ENCODE measurements at regions not wholly inside any gene's neighbourhood (a gene's known extent, or its start where the extent isn't known, plus 50 kb on each side); places are given as distances from the start of the nearest gene placed in this dataset.

DNA sequence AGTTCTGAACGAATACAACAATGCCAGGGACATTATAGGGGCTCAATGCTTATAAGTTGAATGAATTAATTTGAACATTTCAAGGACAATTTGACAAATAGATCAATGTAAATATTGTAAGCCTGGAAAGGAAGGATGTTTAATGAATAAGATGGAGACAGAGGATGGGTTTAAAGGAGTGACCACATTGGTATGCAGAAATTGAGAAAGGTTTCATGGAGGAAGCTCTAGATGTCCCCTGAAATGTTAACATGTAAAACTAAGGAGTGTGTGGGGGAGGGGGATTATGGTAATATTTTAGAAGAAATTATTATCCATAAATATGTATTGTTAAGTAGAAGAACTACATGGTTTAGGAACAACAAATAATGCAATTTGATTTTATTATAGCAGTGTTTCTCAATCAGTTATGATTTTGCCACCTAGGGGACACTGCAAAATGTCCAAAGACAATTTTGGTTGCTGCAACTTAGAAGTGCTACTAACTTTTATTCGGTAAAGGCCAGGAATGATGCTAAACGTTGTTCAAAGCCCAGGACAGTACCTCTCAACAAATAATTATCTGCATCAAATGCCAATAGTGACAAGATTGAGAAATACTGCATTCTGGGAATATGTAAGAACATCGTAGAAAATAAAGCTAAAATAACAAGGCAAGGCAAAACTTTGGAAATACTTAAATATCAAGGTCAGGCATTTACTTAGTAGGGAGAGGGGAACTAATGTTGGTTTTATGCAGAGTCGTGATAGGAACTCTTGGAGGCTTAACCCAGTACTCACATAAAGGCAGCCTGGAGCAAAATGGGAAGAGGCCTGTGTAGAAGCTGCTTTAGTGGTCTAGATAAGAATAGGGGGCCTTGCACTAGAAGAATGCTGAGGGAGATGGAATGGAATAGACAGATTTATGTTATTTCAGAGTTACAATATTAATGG is 686.9 kb upstream of the CITED2 start:
- DNase-seq (ENCODE audit: low read depth in 2 of 2, low spot score in 1 of 2) = no peak

DNA sequence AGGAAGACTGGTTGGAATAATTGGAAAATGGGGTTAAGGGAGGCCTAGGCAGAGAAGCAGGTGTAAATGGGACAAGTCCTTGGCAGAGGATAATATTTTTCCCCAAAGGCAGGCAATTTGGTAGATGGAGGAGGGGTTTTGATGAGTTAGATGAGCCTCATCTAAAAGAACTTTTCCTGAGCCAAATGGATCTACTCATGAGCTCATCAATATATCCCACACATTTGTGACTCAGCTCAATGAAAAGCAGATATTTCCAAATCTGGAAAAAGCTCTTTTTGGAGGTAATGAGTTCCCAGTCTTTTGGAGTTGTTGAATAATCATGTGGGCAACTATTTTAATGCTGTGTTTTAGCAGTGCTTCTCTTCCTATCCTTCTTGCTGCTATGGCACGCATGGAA is 685.5 kb upstream of the CITED2 start:
- no peak for DNase-seq (ENCODE audit: low read depth in 2 of 2, low spot score in 1 of 2)

DNA sequence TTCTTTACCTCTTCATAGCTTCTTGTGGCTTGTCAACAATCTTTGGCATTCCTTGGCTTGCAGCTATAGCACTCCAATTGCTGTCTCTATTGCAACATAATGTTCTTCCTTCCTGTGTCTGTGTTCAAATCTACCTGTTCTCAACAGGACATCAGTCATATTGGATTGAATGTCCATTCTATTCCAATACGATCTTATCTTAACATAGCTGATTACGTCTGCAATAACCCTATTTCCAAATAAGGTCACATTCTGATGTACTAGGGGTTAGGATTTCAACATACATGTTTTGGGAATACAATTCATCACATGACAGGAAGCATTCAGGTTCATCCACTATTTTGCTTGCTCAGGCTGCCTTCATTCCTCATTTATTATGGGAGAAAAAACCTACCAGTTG is 684.4 kb upstream of the CITED2 start:
- no peak for DNase-seq (ENCODE audit: low read depth in 2 of 2, low spot score in 1 of 2)

DNA sequence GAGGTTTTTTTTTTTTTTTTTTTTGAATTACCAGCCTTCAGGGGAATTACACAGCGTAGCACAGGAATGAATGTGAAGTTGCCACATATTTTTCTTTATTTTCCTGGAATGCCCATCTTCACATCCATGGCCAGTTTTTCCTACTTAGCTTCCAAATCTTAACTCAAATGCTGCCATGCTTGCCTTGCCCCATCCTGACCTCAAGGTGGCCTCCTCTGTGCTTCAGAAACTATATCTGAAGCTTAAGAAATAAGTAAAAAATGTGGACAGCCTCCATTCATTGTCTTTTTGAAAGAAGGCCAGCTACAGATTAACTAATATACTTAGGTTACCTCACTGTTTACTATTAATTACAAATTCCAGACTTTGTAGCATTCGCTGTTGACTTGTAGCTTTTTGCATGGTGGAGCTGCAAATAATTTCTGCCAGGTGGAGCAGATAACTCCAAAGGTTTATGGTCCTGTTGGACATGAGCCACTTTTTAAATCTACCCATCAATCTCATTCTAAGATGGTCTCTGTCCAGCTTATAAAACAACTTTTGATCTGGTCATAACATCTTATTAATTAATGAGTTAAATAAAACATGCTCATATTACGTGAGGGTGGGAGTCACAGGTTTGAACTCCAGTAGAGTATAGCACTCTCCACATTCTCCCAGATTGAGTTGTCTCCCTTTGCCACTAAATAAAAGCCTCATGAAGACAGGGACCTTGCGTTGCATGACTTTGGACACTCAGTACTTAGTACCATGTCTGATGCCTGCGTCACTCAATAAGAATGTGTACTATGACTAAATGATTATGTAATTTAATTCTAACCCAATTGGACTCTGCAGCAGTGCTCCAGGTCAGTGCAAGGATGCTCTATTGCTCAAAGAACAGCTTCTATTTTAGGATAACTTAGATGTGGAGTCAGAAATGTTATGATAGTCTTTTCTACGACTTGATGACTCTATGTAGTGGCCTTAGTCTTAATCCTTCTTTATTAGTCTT is 678.6 kb upstream of the CITED2 start:
- DNase-seq (ENCODE audit: low read depth in 2 of 2, low spot score in 1 of 2) = no peak

DNA sequence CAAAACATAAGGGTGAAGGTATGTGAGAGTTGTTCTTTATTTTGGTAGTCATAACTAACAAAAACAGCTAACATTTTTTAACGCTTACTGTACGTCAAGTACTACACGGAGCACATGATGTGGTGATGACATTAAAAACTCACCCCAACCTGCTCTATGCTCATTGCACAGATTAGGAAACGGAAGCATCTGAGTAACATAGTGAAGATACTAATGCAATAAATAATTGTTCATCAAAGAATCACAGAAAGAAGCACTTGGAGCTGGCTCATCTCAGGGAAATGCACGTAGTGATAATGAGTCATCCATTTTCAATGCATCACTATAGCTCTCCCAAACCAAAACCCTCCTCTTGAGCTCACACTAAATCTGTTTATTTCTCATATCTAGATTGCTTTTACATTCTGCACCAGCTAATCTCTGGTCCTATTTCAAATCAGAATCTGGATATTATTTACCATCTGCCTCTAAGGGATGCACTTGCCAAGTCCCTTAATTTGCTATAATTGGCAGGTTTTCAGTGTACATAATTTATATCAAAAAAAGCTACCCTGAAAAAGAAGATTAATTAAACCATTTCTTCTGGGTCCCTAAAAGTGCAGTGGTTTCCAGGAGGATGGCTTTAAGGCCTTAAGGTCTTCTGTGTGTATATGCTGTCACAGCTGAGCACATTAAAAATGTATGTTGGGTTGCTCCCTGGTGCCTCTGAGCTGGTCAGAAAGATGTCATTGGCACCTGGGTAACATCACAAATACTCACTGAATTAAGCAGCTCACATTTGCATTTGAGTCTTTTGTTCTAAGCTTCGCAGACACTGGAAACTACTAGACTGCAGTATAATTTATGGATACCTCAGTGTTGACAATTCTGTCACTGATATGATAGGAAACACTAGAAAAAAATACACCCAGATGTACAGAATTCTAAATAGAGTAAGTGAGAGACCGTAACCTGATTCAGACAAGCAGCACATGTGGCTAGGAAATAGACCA is 677.4 kb upstream of the CITED2 start:
- DNase-seq (ENCODE audit: low read depth in 2 of 2, low spot score in 1 of 2) = no peak

DNA sequence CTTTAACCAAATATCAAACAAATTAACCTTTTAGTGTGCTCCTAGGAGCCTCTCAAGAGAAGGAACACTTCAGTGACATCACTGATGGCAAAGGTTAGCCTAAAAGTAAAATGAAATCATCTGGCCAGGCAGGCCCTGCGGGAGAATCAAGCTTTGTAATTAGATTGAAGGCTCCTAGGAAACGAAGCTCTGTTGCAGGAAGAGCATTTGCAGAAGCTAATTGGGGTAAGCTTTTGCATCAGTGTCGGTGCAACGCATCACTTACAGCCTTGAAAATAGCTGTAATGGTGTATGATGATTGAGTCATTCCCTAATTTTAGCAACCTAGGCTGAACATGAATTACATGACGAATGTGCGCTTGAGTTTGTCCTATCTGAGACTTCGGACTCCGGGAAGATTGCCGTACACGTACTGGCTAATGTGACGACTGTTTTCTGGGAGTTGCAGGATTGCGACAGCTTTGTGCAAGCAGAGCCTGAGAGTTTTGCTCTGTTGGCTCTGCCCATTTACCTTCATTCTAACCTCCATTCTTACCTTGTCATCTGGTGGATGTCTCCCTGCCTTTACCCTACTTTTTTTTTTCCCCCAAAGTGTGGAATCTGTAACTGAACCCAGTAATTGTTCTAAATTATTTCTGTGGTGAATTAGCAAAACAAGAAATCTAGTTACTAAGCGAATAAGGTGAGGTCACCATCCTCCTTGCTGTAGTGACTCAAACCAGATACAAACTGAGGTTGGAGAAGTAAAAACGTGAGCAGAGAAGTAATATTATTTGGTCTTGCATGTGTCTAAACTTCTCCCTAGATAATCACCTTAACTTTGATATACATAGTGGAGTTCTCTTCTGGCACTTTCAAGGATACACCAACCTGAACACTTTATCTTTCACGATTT is 675.9 kb upstream of the CITED2 start:
- no peak for DNase-seq (ENCODE audit: low read depth in 2 of 2, low spot score in 1 of 2)

DNA sequence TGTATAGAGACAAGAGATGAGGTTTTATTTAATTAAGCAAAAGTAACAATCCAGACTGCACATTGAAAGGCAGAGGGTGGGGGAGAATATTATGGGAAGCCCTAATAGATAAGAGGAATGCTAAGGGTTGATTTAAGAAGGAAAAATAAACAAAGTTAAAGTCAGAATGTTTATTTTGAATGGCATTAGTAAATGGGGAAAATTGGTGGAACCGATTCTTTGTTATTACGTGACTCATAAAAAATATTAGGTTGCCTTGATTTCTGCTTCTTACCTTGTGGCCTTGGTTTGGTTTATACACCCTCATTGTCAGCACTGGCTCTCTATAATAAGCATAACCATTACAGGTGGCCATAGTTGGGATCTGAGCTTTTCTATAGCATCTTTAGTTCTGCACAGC is 674.8 kb upstream of the CITED2 start:
- no peak for DNase-seq (ENCODE audit: low read depth in 2 of 2, low spot score in 1 of 2)

DNA sequence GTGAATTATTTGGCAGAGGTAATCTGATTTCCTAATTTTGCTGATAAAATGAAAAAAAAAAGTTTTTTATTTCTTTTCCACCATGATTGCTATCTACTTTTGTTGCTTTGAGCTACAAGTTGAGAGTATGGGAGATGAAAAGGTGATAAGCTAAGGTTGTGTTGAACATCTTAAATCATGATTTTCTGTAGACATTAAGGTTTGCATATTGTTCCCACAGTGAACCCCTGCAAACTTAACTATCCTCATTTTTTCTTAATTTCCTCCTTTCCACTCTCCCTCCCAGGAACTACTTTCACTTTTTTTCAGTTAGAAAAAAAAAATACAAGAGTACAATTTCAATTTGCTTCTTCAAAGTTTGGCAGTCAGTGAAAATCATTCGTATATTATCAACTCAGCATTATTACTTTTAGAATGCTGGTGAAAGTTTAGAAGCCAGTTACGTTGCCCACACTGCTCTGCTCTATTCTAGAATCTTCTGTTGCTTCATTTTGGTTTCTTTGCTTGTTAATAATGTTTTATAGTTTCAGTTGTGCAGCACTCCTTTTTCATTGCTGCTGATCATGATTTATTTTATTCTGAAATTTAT is 673.8 kb upstream of the CITED2 start:
- no peak for DNase-seq (ENCODE audit: low read depth in 2 of 2, low spot score in 1 of 2)

DNA sequence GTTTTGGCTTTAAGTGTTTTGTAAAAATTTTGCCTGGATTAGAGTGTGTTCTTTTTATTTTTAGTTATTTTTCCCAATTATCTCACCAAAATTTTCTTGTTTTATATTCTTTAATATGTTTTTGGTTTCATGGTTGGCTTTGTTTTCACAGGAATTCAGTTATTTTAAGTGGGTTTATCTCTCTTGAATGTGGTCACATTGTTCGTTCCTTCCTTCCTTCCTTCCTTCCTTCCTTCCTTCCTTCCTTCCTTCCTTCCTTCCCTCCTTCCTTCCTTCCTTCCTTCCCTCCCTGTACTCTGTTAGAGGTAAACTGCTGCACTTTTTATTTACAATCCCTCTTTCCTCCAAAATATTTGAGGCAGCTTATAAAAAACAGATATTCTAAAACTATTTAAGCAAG is 672.9 kb upstream of the CITED2 start:
- no peak for DNase-seq (ENCODE audit: low read depth in 2 of 2, low spot score in 1 of 2)

DNA sequence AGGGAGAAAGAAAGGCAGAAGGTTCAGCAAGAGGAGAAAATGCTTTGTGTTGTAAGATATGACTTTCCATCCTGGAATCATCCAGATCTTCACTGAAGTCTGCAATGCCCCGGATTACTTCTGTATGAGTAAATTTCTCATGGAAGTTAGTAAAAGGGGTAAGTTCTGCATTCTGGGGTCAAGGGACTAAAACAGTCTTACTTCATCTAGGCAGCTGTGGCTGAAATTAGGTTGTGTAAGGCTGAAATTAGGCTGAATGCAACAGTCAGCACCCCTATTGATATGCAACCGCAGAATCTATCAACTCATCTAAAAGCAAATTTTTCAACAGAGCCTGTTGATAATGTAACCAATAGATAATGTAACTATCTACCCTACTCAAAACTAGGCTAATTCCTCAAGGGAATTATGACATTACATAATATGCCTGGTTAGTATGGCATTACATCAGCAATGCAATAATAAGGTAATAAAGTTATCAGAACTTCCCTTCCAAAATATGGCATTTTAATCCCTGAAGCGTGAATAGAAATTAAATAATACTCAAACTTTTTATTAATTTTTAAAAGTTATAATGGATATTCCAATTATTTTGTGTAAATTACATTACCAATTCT is 671.7 kb upstream of the CITED2 start:
- DNase-seq (ENCODE audit: low read depth in 2 of 2, low spot score in 1 of 2) = no peak

DNA sequence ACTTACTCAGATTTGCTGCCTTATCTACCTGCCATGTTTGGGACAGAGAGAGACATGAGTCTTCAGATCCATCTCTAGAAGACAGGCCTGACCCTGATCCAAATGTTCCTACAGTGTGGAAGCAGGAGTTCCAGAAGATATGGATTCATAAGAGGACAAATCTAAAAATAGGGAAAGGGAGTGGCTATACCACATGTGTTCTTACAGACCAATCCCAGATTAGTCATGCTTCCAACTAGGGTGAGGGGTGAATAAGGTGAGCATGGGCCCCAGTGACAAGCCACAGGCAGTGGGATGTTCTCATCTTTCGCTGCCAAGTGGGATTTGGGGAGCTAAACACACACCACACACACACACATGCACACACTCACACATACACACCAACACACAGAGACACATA is 670.7 kb upstream of the CITED2 start:
- no peak for DNase-seq (ENCODE audit: low read depth in 2 of 2, low spot score in 1 of 2)

DNA sequence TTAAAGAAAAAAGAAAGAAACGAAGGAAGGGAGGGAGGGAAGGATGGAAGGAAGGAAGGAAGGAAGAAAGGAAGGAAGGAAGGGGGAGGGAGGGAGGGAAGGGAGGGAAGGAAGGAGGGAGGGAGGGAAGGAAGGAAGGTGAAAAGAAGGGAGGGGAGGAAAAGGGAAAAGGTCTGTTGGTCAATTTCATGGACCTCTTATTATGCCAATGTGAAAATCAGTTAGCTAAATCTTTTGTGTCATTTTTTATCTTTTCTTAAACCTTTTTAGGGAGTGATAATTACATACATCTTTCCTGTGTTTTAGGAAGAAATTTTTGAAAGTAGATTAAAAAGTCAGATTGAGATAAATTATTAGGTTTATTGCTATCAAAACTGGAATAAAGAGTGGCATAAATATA is 670.2 kb upstream of the CITED2 start:
- DNase-seq (ENCODE audit: low read depth in 2 of 2, low spot score in 1 of 2) = no peak

DNA sequence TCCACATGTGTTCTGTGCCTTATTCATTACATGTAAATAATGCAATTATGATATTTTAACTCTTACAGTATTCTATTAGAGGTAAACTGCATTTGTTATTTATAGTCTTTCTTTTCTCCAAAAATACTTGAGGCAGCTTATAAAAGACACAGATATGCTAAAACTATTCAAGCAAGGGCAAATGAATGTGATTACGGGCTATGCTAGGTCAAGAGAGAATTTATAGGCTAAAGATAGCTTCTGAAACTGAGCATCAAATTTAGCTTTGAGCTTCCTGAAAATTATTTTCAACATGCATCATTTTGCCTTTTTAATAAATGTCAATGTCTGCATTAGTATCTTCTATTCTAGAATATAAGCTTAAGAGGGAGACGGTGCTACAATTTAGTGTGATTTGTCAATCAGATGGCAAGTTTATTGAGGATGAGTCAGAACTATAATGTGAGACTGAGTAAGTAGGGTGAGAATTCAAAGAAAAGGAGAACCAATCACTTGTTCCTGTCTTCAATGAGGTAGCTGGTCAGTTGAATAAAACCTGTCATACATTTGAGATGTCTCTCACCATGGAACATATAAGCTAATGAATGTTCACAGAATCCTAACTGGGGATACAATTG is 669.4 kb upstream of the CITED2 start:
- DNase-seq (ENCODE audit: low read depth in 2 of 2, low spot score in 1 of 2) = no peak

DNA sequence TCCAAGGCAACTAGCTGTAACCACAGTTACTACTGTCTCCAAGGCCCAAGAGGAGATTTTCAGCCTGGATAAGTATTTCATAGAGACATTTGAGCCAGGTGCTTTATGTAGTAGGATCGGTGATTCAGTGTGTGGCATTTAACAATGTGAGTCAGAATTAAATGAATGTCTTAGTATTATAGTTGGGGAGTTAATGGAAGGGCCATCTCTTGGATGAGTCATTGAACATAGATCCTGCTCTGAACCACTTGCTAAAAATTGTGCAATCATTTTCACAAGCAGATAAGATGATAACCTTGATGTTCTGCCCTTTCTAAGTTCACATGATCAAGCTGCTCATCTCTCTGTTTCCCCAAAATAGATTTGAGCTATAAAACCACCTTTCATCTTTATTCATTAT is 668.9 kb upstream of the CITED2 start:
- DNase-seq (ENCODE audit: low read depth in 2 of 2, low spot score in 1 of 2) = no peak

DNA sequence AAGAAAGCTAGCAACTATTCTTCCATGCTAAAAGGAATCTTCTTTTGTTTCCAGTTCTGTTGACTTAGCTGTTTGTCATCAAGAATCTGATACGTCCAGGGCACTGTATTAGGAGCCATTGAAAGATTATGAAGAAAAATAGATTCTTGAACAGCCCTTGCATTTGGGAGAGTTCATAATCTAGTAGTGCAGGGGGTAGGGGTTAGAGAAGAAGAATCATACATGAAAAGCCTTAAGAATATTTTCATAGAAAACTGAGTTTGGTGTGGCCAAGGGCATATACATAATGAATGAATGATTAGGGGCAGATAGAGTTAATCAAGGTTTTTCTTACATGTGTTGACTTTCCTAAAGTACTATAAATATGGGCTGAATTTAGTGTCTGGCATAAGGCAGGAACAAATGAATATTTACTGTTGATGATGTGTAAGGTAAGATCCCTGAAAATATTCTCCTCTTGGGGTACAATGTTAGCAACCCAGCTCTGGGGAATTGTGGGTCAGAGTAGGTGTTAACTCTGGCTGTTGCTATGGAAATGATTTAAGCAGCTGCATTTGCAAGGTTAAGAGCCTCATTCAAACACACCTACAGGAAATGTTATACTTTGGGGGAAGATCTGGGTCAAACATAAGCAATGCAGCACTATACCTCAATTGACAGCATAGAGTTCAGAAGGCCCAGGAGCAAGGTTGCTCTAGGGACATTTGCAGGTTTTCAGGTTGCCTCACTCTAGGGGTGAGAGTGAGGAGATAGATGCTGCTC is 667.3 kb upstream of the CITED2 start:
- no peak for DNase-seq (ENCODE audit: low read depth in 2 of 2, low spot score in 1 of 2)

DNA sequence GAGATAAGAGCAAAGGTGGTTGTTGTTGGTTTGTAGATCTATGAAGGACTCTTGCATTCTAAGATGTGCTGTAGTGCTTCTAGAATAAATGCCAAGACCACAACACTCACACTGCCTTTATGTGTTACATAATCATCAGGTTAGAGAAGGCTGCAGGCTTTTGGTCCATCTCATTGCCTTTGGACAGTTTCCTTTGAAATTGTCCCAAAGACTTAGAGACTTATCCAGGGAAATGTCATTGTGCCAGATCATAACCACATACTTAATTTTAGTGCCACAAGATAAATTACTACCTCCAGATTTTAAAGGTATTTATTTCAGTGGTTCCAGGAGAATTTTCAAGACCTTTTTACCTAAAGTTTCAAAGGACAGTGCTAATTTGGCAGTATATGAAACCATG is 666.6 kb upstream of the CITED2 start:
- no peak for DNase-seq (ENCODE audit: low read depth in 2 of 2, low spot score in 1 of 2)

DNA sequence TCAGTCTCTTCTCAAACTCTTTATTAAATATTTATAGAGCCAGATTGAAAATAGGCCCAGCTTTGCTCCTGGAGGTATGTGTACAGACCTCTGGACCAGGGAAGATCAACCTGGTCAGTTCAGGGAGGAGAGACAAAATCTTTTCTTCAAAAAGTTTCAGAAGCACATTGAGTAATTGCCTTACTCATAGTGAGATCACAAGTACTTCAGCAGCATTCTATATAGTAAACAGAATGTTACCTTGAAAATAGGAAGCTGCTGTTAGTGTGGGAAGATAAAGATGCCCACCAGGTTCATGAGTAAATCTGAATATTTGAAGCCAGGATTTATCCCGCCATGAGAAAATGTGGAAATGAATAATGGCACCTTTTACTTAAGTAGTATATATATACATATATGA is 665.9 kb upstream of the CITED2 start:
- no peak for DNase-seq (ENCODE audit: low read depth in 2 of 2, low spot score in 1 of 2)

DNA sequence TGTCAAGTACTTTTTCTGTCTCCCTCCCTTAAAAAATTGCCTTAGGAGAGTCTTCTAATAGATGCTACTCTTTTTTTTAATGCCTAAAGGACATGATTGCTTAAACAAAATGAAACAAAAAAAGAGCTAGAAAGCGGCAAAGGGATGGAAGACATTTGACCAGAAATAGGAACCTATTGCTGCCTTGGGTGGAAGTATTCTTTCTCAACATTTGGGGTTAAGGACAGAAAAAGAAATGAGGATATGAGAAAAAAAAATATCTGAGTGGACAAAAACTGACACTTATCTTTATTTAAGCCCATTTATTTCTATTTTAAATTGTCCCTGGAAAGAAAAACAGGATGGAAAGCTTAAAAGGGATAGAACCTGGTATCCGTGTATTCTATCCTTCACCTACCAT is 664.9 kb upstream of the CITED2 start:
- DNase-seq (ENCODE audit: low read depth in 2 of 2, low spot score in 1 of 2) = no peak

Data from stimulated activated CD8-positive, alpha-beta memory T cell treated with anti-CD3 and anti-CD28 coated beads, Interleukin-4, amount 100 ng/mL, for 4 hours (primary cell).